NCI-H524 (cell line): ENCODE measurements at regions not wholly inside any gene's neighbourhood (a gene's known extent, or its start where the extent isn't known, plus 50 kb on each side); places are given as distances from the start of the nearest gene placed in this dataset.
A peak's percentile ranks its signal among the peaks of the same experiment; 100 is the strongest.

Experiments
- DNase-seq, 2 experiments: peaks; one replicate each; lab custom pipeline; 2025; lab: John Stamatoyannopoulos, UW

- no peak for DNase-seq
Measured at GRCh38 chr2:129645335-129645734, 334.1 kb upstream of the RAB6C start.

DNA sequence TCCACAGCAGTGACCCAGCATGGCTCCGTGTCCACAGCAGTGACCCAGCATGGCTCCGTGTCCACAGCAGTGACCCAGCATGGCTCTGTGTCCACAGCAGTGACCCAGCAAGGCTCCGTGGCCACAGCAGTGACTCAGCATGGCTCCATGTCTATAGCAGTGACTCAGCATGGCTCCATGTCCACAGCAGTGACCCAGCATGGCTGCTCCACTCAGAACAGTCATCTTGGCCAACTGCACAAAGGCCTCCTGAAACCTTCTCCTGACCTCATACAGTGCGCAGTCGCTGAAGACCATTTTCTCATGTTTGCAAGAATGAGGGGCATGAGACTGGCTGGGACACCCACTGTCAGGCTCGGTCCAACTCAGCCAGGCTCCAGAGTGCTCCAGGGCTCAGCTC, 333.4 kb upstream of the RAB6C start:
- DNase-seq = no peak

DNA sequence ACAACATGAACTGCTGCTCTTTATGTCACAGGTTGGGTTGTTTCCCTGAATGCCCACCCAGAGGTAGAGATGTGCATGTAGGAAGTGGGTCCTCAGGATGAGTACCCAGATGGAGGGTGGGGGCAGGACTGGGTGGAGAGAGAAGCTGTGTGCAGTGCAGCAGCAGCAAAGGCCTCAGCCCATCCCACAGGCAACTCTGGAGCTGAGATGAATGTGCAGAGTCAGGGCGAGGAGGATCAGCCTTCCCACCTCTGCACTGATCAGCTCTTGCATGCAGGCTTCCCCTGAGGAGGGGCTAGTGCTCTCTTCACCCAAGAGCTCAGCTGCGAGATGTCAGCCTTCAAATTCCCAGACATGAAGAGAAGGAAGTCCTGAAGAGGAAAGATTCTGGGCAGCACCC, 326.2 kb upstream of the RAB6C start:
- no peak for DNase-seq

GRCh38 chr2:129654331-129654730, 325.1 kb upstream of the RAB6C start:
- no peak for DNase-seq

- no peak for DNase-seq
Measured at GRCh38 chr2:129656081-129656598, 323.3 kb upstream of the RAB6C start.

DNA sequence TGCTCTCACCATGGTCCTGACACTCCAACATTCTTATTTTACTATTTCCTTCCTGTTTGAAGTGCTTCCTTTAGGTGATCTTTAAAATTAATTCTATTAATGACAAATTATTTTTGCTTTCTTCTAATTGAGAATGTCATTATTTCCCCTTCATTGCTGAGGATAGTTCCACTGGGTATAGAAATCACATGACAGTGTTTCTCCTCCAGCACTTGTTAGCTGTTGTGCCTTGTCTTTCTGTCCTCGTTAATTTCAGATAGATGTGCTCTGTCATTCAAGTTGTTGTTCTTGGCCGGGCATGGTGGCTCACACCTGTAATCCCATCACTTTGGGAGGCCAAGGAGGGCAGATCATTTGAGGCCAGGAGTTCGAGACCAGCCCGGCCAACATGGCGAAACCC, 321.0 kb upstream of the RAB6C start:
- no peak for DNase-seq

DNA sequence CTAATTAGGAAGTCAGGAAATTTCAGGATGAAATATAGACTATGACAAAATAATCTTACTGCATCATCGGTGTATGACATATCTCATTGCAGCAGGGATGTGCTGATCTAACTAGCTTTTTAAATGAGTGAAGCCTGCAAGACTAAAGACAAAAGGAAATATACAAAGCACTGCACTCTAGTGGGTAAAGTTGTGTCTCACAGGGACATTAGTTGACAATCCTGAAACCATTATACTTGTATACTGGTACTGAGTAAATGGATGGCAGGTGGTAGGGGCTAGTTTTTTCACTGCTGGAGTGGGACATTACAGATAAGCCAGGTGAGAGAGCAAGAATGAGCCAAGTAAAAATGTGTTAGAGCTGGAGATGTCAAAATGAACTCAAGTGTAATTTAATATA, 317.5 kb upstream of the RAB6C start:
- DNase-seq = peak in 1 of 2 experiments; percentile 52

DNA sequence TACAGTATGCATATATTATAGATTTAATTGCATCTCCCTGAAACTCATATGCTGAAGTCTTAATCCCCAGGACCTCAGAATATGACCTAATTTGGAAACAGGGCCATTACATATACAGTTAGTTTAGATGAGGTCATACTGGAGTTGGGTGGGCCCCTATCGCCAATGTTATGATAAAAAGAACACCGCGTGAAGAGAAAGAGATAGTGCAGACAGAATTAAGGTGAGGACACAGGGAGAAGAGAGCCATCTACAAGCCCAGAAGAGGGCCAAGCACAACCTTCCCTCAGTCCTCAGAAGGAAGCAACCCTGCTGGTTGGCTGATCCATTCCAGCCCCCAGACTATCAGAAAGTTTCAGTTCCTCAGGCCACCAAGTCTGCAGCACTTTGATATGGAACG, 311.9 kb upstream of the RAB6C start:
- no peak for DNase-seq

DNA sequence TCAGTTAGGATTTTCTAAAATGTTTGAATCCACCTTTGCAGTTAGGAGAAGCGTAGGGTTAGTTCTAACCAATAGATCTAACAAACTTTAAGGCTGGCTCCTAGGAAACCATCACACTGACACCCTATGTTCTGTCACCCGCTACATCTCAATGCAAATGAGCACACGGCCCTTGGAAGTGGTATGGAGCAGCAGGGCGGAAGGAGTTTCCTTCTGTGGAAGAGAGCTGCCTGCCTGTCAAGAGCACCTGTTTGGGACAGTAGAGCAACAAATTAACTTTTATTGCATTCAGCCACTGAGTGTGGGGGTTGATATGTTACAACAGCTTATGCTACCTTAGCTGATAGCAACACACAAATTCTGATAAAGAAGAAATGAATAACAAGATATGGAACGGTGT, 306.9 kb upstream of the RAB6C start:
- DNase-seq = no peak

DNA sequence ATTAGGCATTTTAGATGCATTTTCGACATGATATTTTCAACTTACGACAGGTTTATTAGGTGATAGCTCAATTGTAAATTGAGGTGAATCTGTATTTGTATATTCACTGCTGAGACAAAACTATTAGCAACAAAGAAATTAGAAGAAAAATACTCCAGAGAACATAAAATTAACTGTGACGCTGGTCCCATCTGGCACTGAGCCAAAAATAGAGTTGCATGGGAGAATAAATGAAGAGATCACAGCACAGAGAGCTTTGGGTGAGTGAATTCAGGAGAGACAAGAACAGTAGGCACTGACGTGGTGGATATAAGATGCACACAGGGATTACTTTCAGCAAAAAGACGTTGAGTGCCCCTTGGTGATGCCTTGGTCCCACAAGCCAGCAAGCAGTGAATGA, 306.2 kb upstream of the RAB6C start:
- DNase-seq = no peak

- no peak for DNase-seq
Measured at GRCh38 chr2:129673847-129674711, 305.4 kb upstream of the RAB6C start.

DNA sequence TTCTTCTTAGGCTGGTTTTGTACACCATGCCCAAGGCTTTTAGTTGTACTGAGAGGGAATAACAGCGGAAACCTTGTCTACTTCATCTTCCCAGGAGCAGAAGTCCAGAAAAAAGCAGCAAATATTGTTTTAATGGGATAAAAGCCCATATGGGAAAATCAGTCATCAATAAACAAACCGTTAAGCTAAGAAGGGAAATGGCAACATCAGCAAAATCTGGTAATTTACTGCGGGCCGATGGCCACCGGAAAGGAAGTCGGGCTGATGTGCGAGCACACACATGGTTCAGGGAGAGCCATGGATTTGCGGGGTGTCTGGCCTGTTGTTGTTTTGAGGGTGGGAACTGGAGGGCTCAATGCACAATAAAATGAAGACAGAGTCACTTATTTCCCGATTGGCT, 300.7 kb upstream of the RAB6C start:
- no peak for DNase-seq

- DNase-seq = no peak
Measured at GRCh38 chr2:129681788-129682187, 297.7 kb upstream of the RAB6C start.

- DNase-seq = no peak
Measured at GRCh38 chr2:129689653-129690448, 289.6 kb upstream of the RAB6C start.

DNA sequence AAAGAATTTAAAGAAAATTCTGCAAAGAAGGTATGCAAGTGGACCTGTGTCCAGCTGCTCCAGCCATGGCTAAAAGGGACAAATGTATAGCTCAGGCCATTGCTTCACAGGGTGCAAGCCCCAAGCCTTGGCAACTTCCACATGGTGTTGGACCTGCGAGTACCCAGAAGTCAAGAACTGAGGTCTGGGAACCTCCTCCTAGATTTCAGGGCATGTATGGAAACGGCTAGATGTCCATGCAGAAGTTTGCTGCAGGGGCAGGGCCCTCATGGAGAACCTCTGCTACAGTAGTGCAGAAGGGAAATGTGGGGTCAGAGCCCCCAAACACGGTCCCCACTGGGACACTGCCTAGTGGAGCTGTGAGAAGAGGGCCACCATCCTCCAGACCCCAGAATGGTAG, 284.0 kb upstream of the RAB6C start:
- DNase-seq = no peak

DNA sequence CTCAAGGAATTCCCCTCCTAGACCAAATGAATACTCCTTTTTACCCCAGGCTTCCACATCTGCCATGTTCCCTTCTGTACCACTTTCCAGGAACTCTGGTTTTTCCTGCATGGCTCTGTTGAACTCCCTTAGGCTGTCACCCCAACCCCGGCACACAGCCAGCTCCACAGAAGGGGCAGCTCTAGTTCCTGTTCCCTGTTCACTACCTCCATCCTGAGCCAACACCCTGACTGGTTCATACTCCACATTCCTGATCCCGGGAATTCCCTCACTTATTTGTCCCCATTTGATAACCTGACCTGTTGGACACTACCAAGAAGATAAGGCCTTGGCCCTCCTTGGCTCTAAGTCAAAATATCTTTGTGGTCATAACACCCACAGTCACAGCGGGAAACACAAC, 280.9 kb upstream of the RAB6C start:
- no peak for DNase-seq

DNA sequence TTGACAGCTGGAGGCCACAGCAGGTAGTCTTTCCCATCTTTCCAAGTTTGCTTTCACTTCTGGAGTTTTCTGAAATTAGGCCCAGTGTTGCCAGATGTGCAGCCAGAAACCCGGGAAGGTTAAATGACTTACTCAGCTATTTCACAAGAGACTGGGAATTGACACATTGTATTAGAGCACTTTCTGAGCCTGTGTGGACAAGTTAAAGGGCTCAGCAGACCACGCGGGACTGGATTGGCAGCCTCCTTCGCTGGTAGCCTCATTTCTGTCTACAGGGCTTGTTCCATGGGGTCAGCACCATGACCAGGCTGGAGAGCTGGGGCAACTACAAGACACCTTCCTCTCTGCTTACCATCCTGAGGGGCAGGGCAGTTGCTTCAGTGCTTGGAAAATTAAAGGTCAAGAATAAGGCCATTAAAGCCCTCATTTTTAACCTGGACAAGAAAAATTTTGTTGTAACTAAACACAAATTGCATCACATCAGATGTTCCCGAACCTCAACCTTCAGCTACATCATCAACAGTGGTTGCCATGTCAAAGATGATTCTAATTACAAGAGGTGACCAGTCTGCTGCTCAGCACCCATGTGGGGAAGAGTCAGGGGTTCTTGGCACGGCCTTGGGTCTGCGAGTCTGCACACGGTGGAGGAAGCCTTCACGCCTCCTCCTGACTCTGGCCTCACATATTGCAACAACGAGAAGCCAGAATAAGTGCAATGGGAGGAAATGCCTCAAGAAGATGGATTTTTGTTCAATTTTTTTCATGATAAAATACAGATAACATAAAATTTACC, 279.5 kb upstream of the RAB6C start:
- DNase-seq = no peak

GRCh38 chr2:129702416-129703176, 276.9 kb upstream of the RAB6C start:
- no peak for DNase-seq

GRCh38 chr2:129705085-129705484, 274.4 kb upstream of the RAB6C start:
- DNase-seq = no peak

- DNase-seq = no peak
Measured at GRCh38 chr2:129707800-129708199, 271.7 kb upstream of the RAB6C start.

DNA sequence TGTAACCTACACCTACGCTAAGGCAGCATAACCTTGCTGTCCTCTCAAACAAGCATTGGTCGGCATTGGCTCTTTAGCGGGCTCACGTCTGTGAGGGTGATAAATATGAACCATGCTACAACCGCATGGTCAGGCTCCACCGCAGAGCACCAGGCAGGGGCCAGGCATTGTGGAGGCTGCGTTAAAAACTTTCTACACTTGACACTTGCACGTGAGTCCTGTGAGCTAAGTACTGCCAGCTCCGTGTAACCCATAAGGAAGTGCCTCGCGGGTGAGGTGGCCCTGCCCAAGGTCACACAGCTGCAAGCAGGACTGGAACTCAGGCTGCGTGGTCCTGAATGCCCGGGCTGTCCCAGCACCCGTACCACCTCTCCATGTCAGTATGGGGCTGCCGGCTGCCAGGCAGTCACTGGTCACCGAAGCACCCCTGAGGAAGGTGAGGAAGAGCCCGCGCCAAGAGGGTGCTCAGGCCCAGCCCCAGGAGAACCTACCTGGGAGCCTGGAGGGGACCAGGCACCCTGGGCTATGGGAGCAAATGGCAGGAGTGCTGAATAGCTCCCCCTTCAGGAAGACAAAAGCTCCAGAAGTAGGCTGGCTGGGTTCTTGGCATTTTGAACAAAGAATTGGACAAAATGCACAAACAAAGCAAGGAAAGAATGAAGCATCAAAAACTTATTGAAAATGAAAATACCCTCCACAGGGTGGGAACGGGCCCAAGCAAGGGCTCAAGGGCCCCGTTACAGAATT, 271.1 kb upstream of the RAB6C start:
- peak in 1 of 2 experiments; percentile 6 for DNase-seq
